ENCODE measurements at regions not wholly inside any gene's neighbourhood (a gene's known extent, or its start where the extent isn't known, plus 50 kb on each side); places are given as distances from the start of the nearest gene placed in this dataset.

GRCh38 chr10:10610171-10610570 is 407.5 kb upstream of the CELF2 start:
- H3K9me3 ChIP-seq (ENCODE audit: control insufficient read depth, insufficient read depth, low read length), result no peaks in the 10 kb centered on the region
- DNase-seq (ENCODE audit: low read depth, low spot score), result no peak
- WGBS (ENCODE audit: insufficient coverage, insufficient read length), result no CpG with 5 or more reads among the region's 1 CpG

DNA sequence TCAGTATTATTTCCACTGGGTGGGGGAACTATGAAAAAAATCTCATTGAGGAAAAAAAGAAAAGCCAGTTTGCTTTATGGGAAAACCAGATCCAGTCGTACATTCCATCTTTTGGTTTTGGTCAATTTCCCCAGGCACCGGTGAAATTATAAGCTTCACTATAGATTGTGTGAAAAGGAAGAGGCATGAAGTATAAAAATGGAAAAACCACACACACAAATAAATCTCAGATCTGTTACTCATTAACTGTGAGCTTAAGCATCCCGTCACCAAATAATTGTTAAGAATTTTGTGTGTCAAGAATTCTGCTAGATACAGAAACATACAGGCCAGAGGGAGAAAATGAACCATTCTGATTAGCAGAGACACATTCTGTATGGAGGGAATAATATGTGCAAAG is 405.5 kb upstream of the CELF2 start:
- no peak overlapping the region for H3K4me3 ChIP-seq (ENCODE audit: low read length)
- H3K9me3 ChIP-seq (ENCODE audit: control insufficient read depth, insufficient read depth, low read length), result no peaks in the 10 kb centered on the region
- no CpG with 5 or more reads among the region's 3 CpGs for WGBS (ENCODE audit: insufficient coverage, insufficient read length)

More at GRCh38 chr10:10610171-10610570, 407.5 kb upstream of the CELF2 start:
- H3K27ac ChIP-seq (ENCODE audit: low read length), result no peak overlapping the region
- H3K36me3 ChIP-seq (ENCODE audit: control insufficient read depth, insufficient read depth, low read length), result no peaks in the 10 kb centered on the region
- H3K4me3 ChIP-seq (ENCODE audit: low read length), result no peak overlapping the region
- no peaks in the 10 kb centered on the region for H3K27me3 ChIP-seq (ENCODE audit: control insufficient read depth, insufficient read depth, low read length)
- H3K4me1 ChIP-seq (ENCODE audit: control insufficient read depth, insufficient read depth, low read length), result no peaks in the 10 kb centered on the region

GRCh38 chr10:10613656-10614244 is 403.9 kb upstream of the CELF2 start:
- Histone ChIP-seq H3K4me3 (ENCODE audit: low read length) (no peak overlapping the region), H3K27me3 (ENCODE audit: control insufficient read depth, insufficient read depth, low read length) (no peaks in the 10 kb centered on the region), H3K27ac (ENCODE audit: low read length) (no peak overlapping the region), H3K36me3 (ENCODE audit: control insufficient read depth, insufficient read depth, low read length) (no peaks in the 10 kb centered on the region), H3K4me1 (ENCODE audit: control insufficient read depth, insufficient read depth, low read length) (no peaks in the 10 kb centered on the region), H3K9me3 (ENCODE audit: control insufficient read depth, insufficient read depth, low read length) (no peaks in the 10 kb centered on the region)
- no peak for DNase-seq (ENCODE audit: low read depth, low spot score)
- WGBS (ENCODE audit: insufficient coverage, insufficient read length), result no CpG with 5 or more reads among the region's 3 CpGs

More for the DNA sequence above, 405.5 kb upstream of the CELF2 start:
- no peak for DNase-seq (ENCODE audit: low read depth, low spot score)
- Histone ChIP-seq H3K27me3 (ENCODE audit: control insufficient read depth, insufficient read depth, low read length) (no peaks in the 10 kb centered on the region), H3K36me3 (ENCODE audit: control insufficient read depth, insufficient read depth, low read length) (no peaks in the 10 kb centered on the region), H3K4me1 (ENCODE audit: control insufficient read depth, insufficient read depth, low read length) (no peaks in the 10 kb centered on the region), H3K27ac (ENCODE audit: low read length) (no peak overlapping the region)

DNA sequence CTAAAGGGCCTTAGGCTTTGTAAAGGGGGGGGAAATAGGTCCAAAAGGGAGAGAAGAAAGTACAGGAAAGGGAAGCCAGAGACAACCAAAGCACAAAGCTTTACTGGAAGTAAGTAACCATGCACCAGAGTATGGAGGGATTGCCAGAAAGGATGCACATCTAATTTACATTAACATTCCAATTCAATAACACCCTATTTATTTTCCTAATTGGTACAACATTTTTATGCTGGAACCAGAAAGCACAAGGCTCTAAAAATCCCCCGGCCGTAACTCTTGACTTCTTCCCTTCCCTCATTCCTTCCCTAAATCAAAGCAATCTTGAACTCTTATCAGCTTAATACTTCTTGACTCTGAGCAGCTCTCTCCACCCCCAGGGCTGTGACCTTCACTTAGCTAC is 400.0 kb upstream of the CELF2 start:
- WGBS (ENCODE audit: insufficient coverage, insufficient read length), result no CpG with 5 or more reads among the region's 2 CpGs
- Histone ChIP-seq H3K4me1 (ENCODE audit: control insufficient read depth, insufficient read depth, low read length) (no peaks in the 10 kb centered on the region), H3K9me3 (ENCODE audit: control insufficient read depth, insufficient read depth, low read length) (no peaks in the 10 kb centered on the region), H3K27me3 (ENCODE audit: control insufficient read depth, insufficient read depth, low read length) (no peaks in the 10 kb centered on the region), H3K27ac (ENCODE audit: low read length) (no peak overlapping the region), H3K36me3 (ENCODE audit: control insufficient read depth, insufficient read depth, low read length) (no peaks in the 10 kb centered on the region), H3K4me3 (ENCODE audit: low read length) (no peak overlapping the region)
- no peak for DNase-seq (ENCODE audit: low read depth, low spot score)

DNA sequence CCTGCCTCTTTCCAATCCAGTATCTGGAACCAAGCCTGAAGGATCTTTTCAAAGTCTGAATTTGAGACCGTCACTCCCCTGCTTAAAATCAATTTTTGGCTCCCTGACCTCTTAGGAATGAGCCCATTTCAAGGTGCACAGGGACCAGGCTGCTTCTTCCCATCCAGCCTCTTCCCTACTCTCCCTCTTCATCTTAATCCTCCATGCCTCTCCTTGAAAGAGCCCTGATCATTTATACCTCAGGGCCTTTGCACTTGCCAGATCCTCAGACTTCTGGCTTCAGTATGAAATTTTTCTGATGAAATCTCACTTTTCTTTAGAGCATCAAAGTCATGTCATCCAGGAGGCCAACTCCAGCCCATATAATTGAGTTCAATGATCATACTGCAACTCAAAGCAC is 399.5 kb upstream of the CELF2 start:
- no CpG with 5 or more reads among the region's 1 CpG for WGBS (ENCODE audit: insufficient coverage, insufficient read length)
- Histone ChIP-seq H3K4me1 (ENCODE audit: control insufficient read depth, insufficient read depth, low read length) (no peaks in the 10 kb centered on the region), H3K27me3 (ENCODE audit: control insufficient read depth, insufficient read depth, low read length) (no peaks in the 10 kb centered on the region), H3K4me3 (ENCODE audit: low read length) (no peak overlapping the region), H3K9me3 (ENCODE audit: control insufficient read depth, insufficient read depth, low read length) (no peaks in the 10 kb centered on the region), H3K36me3 (ENCODE audit: control insufficient read depth, insufficient read depth, low read length) (no peaks in the 10 kb centered on the region), H3K27ac (ENCODE audit: low read length) (no peak overlapping the region)
- no peak for DNase-seq (ENCODE audit: low read depth, low spot score)

DNA sequence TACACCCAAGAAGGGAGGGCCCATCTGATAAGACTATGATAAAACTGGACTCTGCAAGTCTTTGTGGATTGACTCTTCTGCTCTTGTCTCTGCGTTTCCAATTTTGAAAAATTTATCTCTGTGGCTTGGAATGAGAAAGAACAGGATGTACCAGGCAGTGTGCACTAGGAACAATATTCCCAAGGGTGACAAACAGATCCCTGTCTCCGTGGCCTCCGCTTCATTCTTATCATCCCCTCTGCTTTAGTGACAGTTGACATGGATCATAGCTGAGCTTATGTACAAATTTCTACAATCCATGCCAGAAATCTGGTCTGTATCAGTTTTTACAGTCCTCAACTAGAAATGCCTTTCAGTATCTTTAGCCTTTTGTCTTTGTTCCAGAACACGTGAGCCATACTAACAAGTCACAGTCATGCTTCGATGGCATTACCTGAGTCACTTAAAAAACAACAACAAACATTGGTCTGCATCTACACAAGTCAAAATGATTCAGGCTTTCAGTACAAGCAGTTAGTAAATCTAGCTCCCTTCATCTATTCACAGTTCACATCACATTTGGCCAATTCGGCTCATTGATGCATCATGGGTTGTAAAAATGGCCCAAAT is 393.6 kb upstream of the CELF2 start:
- Histone ChIP-seq H3K27me3 (ENCODE audit: control insufficient read depth, insufficient read depth, low read length) (no peaks in the 10 kb centered on the region), H3K27ac (ENCODE audit: low read length) (no peak overlapping the region), H3K4me1 (ENCODE audit: control insufficient read depth, insufficient read depth, low read length) (no peaks in the 10 kb centered on the region), H3K36me3 (ENCODE audit: control insufficient read depth, insufficient read depth, low read length) (no peaks in the 10 kb centered on the region), H3K9me3 (ENCODE audit: control insufficient read depth, insufficient read depth, low read length) (no peaks in the 10 kb centered on the region), H3K4me3 (ENCODE audit: low read length) (no peak overlapping the region)
- no CpG with 5 or more reads among the region's 6 CpGs for WGBS (ENCODE audit: insufficient coverage, insufficient read length)
- no peak for DNase-seq (ENCODE audit: low read depth, low spot score)

DNA sequence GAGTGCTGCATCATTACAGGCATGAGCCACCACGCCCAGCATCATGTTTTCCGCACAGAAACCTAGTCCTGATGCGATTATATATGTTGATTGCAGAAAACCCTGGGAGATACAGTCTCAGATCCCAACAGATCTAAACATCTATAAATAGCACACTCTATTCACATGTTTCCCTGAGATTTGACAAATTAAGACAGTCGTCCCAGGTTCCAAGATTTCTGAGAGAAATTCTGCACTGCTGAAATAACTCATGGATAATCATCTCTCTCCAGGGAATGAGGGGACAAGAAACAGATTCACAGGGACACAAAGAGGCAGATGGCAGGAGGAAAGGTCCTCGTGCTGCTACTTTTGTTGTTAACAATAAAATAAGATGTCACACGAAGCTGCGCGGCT is 393.1 kb upstream of the CELF2 start:
- no CpG with 5 or more reads among the region's 8 CpGs for WGBS (ENCODE audit: insufficient coverage, insufficient read length)
- Histone ChIP-seq H3K36me3 (ENCODE audit: control insufficient read depth, insufficient read depth, low read length) (no peaks in the 10 kb centered on the region), H3K4me3 (ENCODE audit: low read length) (no peak overlapping the region), H3K4me1 (ENCODE audit: control insufficient read depth, insufficient read depth, low read length) (no peaks in the 10 kb centered on the region), H3K27ac (ENCODE audit: low read length) (no peak overlapping the region), H3K9me3 (ENCODE audit: control insufficient read depth, insufficient read depth, low read length) (no peaks in the 10 kb centered on the region), H3K27me3 (ENCODE audit: control insufficient read depth, insufficient read depth, low read length) (no peaks in the 10 kb centered on the region)
- DNase-seq (ENCODE audit: low read depth, low spot score), result no peak

DNA sequence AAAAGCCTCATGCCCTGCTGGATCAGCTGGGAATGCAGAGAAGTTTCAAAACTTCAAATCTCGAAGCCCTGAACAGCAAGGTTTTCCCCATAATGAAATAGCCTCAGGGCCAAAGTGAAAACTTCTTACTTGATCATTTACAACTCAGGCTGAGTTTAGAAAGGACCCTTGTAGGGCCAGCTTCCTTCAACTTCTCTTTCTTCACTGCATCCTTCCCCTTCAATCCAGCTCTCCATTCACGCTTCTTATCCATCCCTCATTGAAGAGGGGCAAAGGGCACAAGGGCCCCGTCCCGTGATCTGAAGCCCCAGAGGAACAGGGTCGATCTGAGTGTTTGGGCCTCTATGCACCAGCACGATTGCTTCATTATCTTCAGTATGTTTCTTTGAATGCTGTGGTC is 392.2 kb upstream of the CELF2 start:
- no peaks in the 10 kb centered on the region for H3K4me1 ChIP-seq (ENCODE audit: control insufficient read depth, insufficient read depth, low read length)
- DNase-seq (ENCODE audit: low read depth, low spot score), result no peak
- no peak overlapping the region for H3K27ac ChIP-seq (ENCODE audit: low read length)
- H3K4me3 ChIP-seq (ENCODE audit: low read length), result no peak overlapping the region
- no peaks in the 10 kb centered on the region for H3K36me3 ChIP-seq (ENCODE audit: control insufficient read depth, insufficient read depth, low read length)
- WGBS (ENCODE audit: insufficient coverage, insufficient read length), result no CpG with 5 or more reads among the region's 6 CpGs
- no peaks in the 10 kb centered on the region for H3K27me3 ChIP-seq (ENCODE audit: control insufficient read depth, insufficient read depth, low read length)
- no peaks in the 10 kb centered on the region for H3K9me3 ChIP-seq (ENCODE audit: control insufficient read depth, insufficient read depth, low read length)

GRCh38 chr10:10626734-10627133 is 390.9 kb upstream of the CELF2 start:
- no peak for DNase-seq (ENCODE audit: low read depth, low spot score)
- Histone ChIP-seq H3K4me3 (ENCODE audit: low read length) (no peak overlapping the region), H3K27ac (ENCODE audit: low read length) (no peak overlapping the region), H3K27me3 (ENCODE audit: control insufficient read depth, insufficient read depth, low read length) (no peaks in the 10 kb centered on the region), H3K9me3 (ENCODE audit: control insufficient read depth, insufficient read depth, low read length) (no peaks in the 10 kb centered on the region), H3K4me1 (ENCODE audit: control insufficient read depth, insufficient read depth, low read length) (no peaks in the 10 kb centered on the region), H3K36me3 (ENCODE audit: control insufficient read depth, insufficient read depth, low read length) (no peaks in the 10 kb centered on the region)
- no CpG with 5 or more reads among the region's 9 CpGs for WGBS (ENCODE audit: insufficient coverage, insufficient read length)

DNA sequence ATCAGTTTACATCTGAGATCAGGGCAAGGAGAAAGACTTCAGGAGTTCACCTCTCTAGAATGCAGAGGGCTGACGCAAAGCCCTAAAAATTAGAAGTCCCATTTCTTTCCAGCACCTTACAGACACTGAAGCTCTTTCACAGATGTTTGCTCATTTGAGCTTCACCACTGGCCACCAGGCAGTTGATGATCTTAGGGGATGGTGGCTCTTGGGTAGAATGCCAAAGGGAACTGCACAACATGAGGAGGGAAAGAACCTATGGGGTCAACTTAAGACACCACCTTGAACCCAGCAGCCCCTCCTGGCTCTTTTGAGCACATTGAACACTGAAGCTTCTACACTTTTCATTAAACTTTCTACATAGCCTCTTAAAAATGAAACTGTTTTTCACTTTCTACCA is 390.3 kb upstream of the CELF2 start:
- H3K27ac ChIP-seq (ENCODE audit: low read length), result no peak overlapping the region
- H3K4me3 ChIP-seq (ENCODE audit: low read length), result no peak overlapping the region
- H3K4me1 ChIP-seq (ENCODE audit: control insufficient read depth, insufficient read depth, low read length), result no peaks in the 10 kb centered on the region
- DNase-seq (ENCODE audit: low read depth, low spot score), result no peak
- no CpG with 5 or more reads among the region's 1 CpG for WGBS (ENCODE audit: insufficient coverage, insufficient read length)
- no peaks in the 10 kb centered on the region for H3K36me3 ChIP-seq (ENCODE audit: control insufficient read depth, insufficient read depth, low read length)
- no peaks in the 10 kb centered on the region for H3K27me3 ChIP-seq (ENCODE audit: control insufficient read depth, insufficient read depth, low read length)
- H3K9me3 ChIP-seq (ENCODE audit: control insufficient read depth, insufficient read depth, low read length), result no peaks in the 10 kb centered on the region

GRCh38 chr10:10629512-10629911 is 388.2 kb upstream of the CELF2 start:
- no CpG with 5 or more reads among the region's 3 CpGs for WGBS (ENCODE audit: insufficient coverage, insufficient read length)
- H3K36me3 ChIP-seq (ENCODE audit: control insufficient read depth, insufficient read depth, low read length), result no peaks in the 10 kb centered on the region
- no peaks in the 10 kb centered on the region for H3K27me3 ChIP-seq (ENCODE audit: control insufficient read depth, insufficient read depth, low read length)
- no peak overlapping the region for H3K4me3 ChIP-seq (ENCODE audit: low read length)
- DNase-seq (ENCODE audit: low read depth, low spot score), result no peak
- H3K9me3 ChIP-seq (ENCODE audit: control insufficient read depth, insufficient read depth, low read length), result no peaks in the 10 kb centered on the region
- H3K27ac ChIP-seq (ENCODE audit: low read length), result no peak overlapping the region
- H3K4me1 ChIP-seq (ENCODE audit: control insufficient read depth, insufficient read depth, low read length), result no peaks in the 10 kb centered on the region

All from iPS DF 6.9 (cell line).